COLO829 (cell line): ENCODE measurements at regions not wholly inside any gene's neighbourhood (a gene's known extent, or its start where the extent isn't known, plus 50 kb on each side); places are given as distances from the start of the nearest gene placed in this dataset.

Source experiments
- DNase-seq: peaks from one replicate; pipeline ENCODE4 v3.0.0; 2012; ENCODE audit warnings: low spot score

DNA sequence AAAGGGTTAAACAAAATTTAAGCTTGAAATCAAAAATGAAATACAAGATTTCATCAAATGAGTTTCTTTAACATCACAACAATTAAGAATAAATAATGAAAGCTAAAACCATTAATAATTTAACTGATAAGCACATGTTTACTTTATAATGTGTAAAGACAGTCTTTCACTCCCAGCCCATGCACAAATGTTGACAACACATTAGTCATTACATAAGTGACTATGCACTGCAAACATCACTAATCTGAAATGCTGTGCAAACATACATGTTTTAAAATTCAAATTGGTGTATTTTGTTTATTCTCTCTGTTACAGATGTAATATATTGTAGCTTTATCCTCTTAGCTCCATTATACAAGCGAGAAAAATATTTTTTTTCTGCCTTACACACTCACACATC, 220.6 kb upstream of the CPXCR1 start:
- DNase-seq: no peak

- DNase-seq: no peak
Measured at GRCh38 chrX:88558421-88558820, 188.6 kb upstream of the CPXCR1 start.

DNA sequence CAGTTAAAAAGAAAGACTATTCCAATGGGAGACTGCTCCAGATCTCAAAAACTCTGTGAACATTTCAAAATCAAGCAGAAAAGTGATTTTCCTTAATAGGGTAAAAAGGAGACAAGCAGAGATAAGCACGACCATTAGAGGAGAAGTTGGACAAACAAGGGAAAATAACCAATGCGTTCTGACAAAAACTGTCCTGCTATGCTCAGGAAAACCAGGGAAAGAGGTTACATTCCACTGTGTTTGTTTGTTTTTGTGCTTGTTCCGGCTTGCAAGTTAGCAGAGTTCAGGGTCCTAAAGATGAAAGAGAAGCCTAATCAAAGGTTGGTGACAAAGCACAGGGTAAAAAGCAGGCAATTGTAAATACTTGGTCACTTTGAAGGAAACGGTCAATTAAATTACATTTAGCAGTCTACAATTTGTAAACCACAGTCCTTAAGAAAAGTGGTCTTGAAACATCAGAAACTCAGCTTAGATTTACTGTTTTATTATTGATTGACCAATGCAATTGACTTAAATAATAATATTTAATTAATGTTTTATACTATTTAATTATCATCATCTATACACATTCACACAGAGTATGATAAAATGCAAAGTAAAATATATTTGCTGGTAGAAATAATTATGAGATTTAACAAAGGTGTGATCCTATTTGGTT, 186.2 kb upstream of the CPXCR1 start:
- DNase-seq: no peak

DNA sequence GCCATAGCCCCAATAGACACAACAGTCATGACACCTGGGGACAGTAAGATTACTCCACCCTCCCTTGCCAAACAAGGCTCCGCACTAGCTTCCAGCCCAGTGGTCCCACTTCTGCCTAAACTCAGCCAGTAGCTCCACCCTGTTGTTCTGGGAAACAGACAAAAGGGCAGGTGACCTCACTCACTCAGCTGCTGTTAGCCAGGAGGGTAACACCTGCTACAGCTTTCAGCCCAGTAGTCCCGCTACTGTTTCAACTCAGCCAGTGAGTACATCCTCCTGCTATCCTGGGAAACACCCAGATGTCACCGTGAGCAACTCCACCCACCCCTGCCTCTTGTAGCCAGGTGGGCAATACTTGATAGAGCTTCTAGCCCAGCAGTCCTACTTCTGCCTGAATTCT, 162.7 kb upstream of the CPXCR1 start:
- DNase-seq: no peak

DNA sequence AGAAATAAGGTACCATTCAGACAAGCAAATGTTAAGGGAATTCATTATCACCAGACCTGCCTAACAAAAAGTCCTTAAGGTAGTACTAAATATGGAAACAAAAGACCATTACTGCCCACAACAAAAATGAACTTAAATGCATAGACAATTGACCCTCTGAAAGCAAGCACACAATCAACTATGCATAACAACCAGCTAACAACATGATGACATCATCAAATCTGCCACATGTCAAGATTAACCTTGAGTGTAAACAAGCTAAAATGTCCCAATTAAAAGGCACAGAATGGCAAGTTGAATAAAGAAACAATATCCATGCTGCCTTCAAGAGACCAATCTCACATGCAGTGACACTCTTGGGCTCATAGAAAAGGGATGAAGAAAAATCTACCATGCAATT, 160.7 kb upstream of the CPXCR1 start:
- no peak for DNase-seq

GRCh38 chrX:88603237-88603636, 143.8 kb upstream of the CPXCR1 start:
- DNase-seq: no peak

DNA sequence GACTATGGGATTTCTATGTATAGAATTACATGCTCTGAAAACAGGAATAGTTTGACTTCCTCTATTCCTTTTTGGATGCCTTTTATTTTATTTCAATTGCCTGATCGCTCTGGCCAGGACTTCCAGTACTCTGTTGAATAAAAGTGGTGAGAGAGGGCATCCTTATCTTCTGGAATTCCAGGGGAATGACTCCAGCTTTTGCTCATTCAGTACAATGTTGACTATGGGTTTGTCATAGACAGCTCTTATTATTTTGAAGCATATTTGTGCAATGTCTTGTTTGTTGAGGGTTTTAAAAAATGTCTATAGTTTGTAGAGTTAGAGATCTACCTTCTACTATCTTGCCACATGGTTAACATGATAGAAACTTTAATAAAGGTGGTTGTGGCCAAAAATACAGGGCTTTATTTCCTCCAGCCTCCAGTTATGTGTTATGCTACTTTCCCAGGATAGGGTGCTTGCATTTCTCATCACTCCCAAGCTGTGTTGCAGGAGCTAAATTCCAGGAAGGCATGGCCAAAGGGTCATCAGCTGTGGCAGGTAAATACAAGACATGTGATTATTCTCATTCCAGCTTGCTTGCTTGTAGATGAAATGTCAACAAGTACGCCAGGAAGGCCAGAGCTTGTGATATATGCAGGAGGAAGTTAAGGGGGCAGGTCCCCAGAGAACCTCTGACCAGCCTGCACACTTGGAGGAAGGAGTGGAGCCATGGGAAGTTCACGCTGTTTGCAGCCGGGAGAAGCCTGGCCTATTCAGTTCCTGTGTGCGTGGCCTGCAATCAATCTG, 142.4 kb upstream of the CPXCR1 start:
- no peak for DNase-seq

GRCh38 chrX:88605222-88605583, 141.8 kb upstream of the CPXCR1 start:
- DNase-seq: no peak

DNA sequence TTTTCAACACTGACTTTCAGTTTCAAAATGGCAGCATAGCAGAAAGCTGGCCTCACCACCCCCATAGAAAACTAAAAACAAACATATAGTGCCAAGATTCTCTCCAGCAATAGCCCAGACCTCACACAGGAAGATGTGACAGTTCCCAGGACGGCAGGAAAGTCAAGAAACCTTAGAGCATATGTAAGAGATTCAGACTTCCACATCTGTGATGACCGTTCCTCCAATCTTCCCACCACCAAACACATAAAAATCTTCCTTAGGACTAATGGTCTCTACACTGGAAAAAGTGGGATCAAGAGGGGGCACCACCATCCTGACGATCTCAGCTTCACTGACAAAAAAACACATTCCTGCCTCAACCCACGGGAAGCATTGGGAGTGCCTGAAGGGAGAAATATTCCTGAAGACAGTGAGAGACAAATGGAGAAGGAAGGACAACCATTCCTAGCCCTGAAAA, 134.1 kb upstream of the CPXCR1 start:
- peak; percentile 0 for DNase-seq

DNA sequence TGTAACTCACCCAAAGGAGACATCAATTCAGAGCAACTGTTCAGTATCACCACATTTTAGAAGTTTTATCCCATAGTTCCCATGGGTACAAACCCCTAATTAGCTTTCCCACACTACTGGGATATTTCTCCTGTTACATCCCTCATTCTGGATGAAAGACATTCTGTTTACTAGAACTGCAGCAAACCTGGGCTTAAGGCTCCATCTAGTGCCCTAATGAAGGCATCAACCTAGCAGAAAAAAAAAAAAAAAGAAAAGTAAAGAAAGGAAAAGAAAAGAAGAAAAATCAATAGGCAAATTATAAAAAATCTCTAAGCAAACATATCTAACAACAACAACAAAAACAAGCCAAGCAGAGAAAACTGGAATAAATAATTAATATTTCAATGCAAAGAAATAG, 133.7 kb upstream of the CPXCR1 start:
- peak; percentile 25 for DNase-seq

DNA sequence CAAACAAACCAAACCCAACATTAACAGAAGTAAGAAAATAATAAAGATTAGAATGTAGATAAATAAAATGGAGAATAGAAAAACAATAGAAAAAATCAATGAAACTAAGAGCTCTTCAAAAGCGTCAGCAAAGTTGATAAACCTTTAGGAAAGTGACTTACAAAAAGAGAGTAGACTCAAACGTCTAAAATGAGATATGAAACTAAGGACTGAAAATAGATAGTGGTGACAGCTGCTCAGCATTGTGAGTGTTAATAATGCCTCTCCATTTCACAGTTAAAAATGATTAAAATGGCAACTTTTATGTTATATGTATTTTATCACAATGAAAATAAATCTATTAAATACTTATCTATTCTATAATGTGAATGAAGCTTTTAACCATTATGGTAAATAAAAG, 125.7 kb upstream of the CPXCR1 start:
- DNase-seq: no peak

DNA sequence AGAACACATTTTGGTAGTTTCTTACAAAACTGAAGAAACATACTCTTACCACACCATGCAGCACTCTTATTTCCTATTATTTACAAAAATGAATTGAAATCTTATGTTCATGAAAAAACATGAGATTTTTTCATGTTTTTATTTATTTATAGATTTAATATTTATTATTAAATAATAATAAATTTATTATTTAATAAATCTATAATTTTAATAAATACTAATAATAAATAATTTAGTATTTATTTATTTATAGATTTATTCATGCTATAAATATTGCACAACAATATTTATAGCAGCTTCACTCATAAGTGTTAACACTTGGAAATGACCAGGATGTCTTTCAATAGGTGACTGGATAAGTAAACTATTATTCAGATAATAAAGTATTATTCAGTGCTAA, 91.6 kb upstream of the CPXCR1 start:
- no peak for DNase-seq

GRCh38 chrX:88660836-88661235, 86.2 kb upstream of the CPXCR1 start:
- DNase-seq: no peak

GRCh38 chrX:88672261-88672660, 74.8 kb upstream of the CPXCR1 start:
- DNase-seq: no peak
